B cell (primary cell): ENCODE measurements at regions not wholly inside any gene's neighbourhood (a gene's known extent, or its start where the extent isn't known, plus 50 kb on each side); places are given as distances from the start of the nearest gene placed in this dataset.

Experiments used
- ATAC-seq: fragments of 200-7000 bp; cut with Tn5 transposase; one replicate; pipeline ENCODE4 v1.10.0; 2021; ENCODE audit warnings: low read depth, mild to moderate bottlenecking, moderate number of reproducible peaks, moderate library complexity
- CTCF ChIA-PET: fragments of 350-600 bp; sonication (Branson Sonifier 250); formaldehyde crosslinking; loops from one replicate; lab custom pipeline; 2021; ENCODE audit warnings: antibody characterized with exemption, inconsistent platforms; lab: Charles Lee
- POLR2A ChIA-PET: fragments of 350-600 bp; sonication (Branson Sonifier 250); formaldehyde crosslinking; loops from one replicate; lab custom pipeline; 2021; ENCODE audit warnings: antibody characterized with exemption; lab: Charles Lee
- DNase-seq: peaks from one replicate; pipeline ENCODE4 v3.0.0; 2013
- H2AFZ ChIP-seq: 2 replicates; pipeline ENCODE4 v1.6.1; 2012; ENCODE audit warnings: mild to moderate bottlenecking, low read depth, low read length; ENCODE audit not compliant: insufficient read depth, poor library complexity, severe bottlenecking
- H3K27ac ChIP-seq, 2 donors: 1 replicate in 1 of 2; 2 replicates in 1 of 2; pipeline ENCODE4 v1.5.1; 2012 to 2013; ENCODE audit warnings: low read length in 2 of 2, mild to moderate bottlenecking in 2 of 2, moderate library complexity in 1 of 2
- H3K27me3 ChIP-seq, 4 experiments: fragments of 200-600 bp in 1 of 4; sonication (generic) in 1 of 4; replicated peaks in 1 of 4; 1 replicate in 2 of 4; 2 replicates in 2 of 4; pipeline versions ENCODE4 v1.6.1 to v1.7.0; 2013 to 2016; ENCODE audit warnings: low read length in 3 of 4, mild to moderate bottlenecking in 2 of 4, mixed read lengths in 1 of 4, moderate library complexity in 1 of 4; ENCODE audit not compliant: insufficient read depth in 4 of 4, control insufficient read depth in 3 of 4; ENCODE audit errors: control extremely low read depth in 1 of 4
- H3K36me3 ChIP-seq, 2 experiments: replicated peaks in 1 of 2; 1 replicate in 1 of 2; 2 replicates in 1 of 2; pipeline versions ENCODE4 v1.6.1 to v1.7.1; 2013; ENCODE audit warnings: low read length in 1 of 2; ENCODE audit not compliant: insufficient read depth in 2 of 2, control insufficient read depth in 1 of 2; ENCODE audit errors: control extremely low read depth in 1 of 2, extremely low read depth in 1 of 2
- H3K4me1 ChIP-seq, 2 donors: fragments of 200-600 bp in 1 of 2; sonication (generic) in 1 of 2; 1 replicate in 1 of 2; 2 replicates in 1 of 2; pipeline versions ENCODE4 v1.5.1 to v1.6.1; 2013 to 2017; ENCODE audit warnings: low read length in 2 of 2; ENCODE audit not compliant: control insufficient read depth in 2 of 2, insufficient read depth in 2 of 2
- H3K4me2 ChIP-seq: replicated peaks from 2 replicates; pipeline ENCODE3; 2012; ENCODE audit warnings: mild to moderate bottlenecking, low read depth, low read length; ENCODE audit not compliant: poor library complexity, severe bottlenecking
- H3K4me3 ChIP-seq, 5 experiments: fragments of 200-600 bp in 1 of 5; sonication (generic) in 1 of 5; 1 replicate in 3 of 5; 2 replicates in 2 of 5; pipeline versions ENCODE4 v1.5.1 to v1.7.0; 2011 to 2016; ENCODE audit warnings: low read length in 4 of 5, mild to moderate bottlenecking in 4 of 5, low read depth in 2 of 5, control low read depth in 1 of 5, moderate library complexity in 1 of 5; ENCODE audit not compliant: insufficient read depth in 1 of 5; ENCODE audit errors: control extremely low read depth in 1 of 5, extremely low read depth in 1 of 5
- H3K79me2 ChIP-seq: fragments of 200-600 bp; sonication (generic); one replicate; pipeline ENCODE4 v1.6.0; 2016; ENCODE audit warnings: low read length; ENCODE audit not compliant: control insufficient read depth, insufficient read depth
- H3K9ac ChIP-seq: fragments of 200-600 bp; sonication (generic); 2 replicates; pipeline ENCODE4 v1.6.1; 2017; ENCODE audit warnings: mild to moderate bottlenecking, low read length, moderate library complexity
- H3K9me3 ChIP-seq, 3 donors: one replicate each; pipeline versions ENCODE4 v1.6.1 to v1.7.1; 2013; ENCODE audit warnings: low read length in 2 of 3; ENCODE audit not compliant: control insufficient read depth in 2 of 3, insufficient read depth in 1 of 3; ENCODE audit errors: control extremely low read depth in 1 of 3
- H4K20me1 ChIP-seq: 2 replicates; pipeline ENCODE4 v1.6.0; 2012; ENCODE audit warnings: mild to moderate bottlenecking, low read length; ENCODE audit not compliant: insufficient read depth, control insufficient read depth, poor library complexity, severe bottlenecking
- H3K27ac Mint-ChIP-seq: one replicate; pipeline ENCODE4 v1.8.0; 2021; ENCODE audit warnings: mixed read lengths
- H3K27me3 Mint-ChIP-seq: one replicate; pipeline ENCODE4 v1.8.0; 2021; ENCODE audit warnings: mixed read lengths
- H3K4me1 Mint-ChIP-seq: one replicate; pipeline ENCODE4 v1.8.0; 2021; ENCODE audit warnings: mixed read lengths
- H3K4me3 Mint-ChIP-seq: one replicate; pipeline ENCODE4 v1.8.0; 2021; ENCODE audit warnings: mixed read lengths
- H3K9me3 Mint-ChIP-seq: one replicate; pipeline ENCODE4 v1.8.0; 2022; ENCODE audit warnings: mixed read lengths; ENCODE audit not compliant: insufficient read depth
- CTCF ChIP-seq: fragments of 200-600 bp; IDR thresholded peaks from one replicate; pipeline ENCODE4 v1.8.0; 2022; ENCODE audit warnings: antibody characterized with exemption, mild to moderate bottlenecking
- EZH2 ChIP-seq: IDR thresholded peaks from 2 replicates; pipeline ENCODE4 v1.6.1; 2012; ENCODE audit warnings: borderline replicate concordance, low read depth, mild to moderate bottlenecking, moderate library complexity, low read length; ENCODE audit not compliant: insufficient read depth, poor library complexity, severe bottlenecking
- WGBS: methylation state at CpG from one replicate; pipeline ENCODE4 v1.1.5; 2013; ENCODE audit warnings: missing lambda C conversion rate; ENCODE audit not compliant: insufficient coverage; 5-methylcytosine and 5-hydroxymethylcytosine counted together
- intact Hi-C: fragments of 100-400 bp; cut with micrococcal nuclease; formaldehyde crosslinking; loops from one replicate; pipeline ENCODE4 v1.10.0; 2022

DNA sequence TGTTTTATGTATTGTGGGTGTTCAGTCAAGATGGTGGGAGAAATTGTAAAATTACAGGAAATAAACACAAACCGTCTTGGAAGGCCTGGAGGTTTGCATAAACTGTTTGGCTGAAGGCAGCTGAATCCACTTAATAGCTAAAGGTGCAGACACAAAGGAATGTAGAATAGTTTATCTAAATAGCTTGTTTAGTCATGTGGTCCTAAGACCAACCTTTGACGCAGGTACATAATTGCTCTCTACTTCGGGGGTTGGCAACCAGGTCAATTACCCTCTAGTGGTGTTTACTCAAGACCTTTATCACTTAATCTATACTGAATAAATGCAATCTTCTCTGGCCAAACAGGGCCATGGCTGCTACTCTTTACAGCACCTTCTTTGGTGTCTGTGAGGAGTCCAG lies 502.8 kb downstream of the IGSF11 start:
- 80% methylated on average over 1 of the region's 3 CpGs for WGBS
- CTCF ChIA-PET: no interaction called here
- POLR2A ChIA-PET: no interaction called here

GRCh38 chr3:118533676-118534075 lies 501.0 kb downstream of the IGSF11 start:
- Histone ChIP-seq H3K27ac (no peak overlapping the region), H3K27me3 (no peaks in the 10 kb centered on the region), H3K4me3 (no peak overlapping the region), H3K4me1 (no peaks in the 10 kb centered on the region), H3K9ac (no peak overlapping the region), H3K79me2 (no peaks in the 10 kb centered on the region), H2AFZ (no peak overlapping the region), H3K9me3 (no peaks in the 10 kb centered on the region), H3K36me3 (no peaks in the 10 kb centered on the region), H4K20me1 (no peaks in the 10 kb centered on the region), H3K4me2 (no peak overlapping the region)
- H3K9me3 Mint-ChIP-seq: peaks cover 3% of the 10 kb centered on the region
- ATAC-seq: no peak
- H3K4me3 Mint-ChIP-seq: no peak overlapping the region
- H3K27me3 Mint-ChIP-seq: no peaks in the 10 kb centered on the region
- POLR2A ChIA-PET: no interaction called here
- no peak overlapping the region for H3K27ac Mint-ChIP-seq
- no CpG with 5 or more reads among the region's 1 CpG for WGBS
- CTCF ChIA-PET: no interaction called here
- no peaks in the 10 kb centered on the region for H3K4me1 Mint-ChIP-seq
- no peak for TF ChIP-seq CTCF
- no peak for TF ChIP-seq EZH2
- intact Hi-C loops: no loop called here
- DNase-seq: no peak

More for the DNA sequence above, 502.8 kb downstream of the IGSF11 start:
- no peak for ATAC-seq
- no peaks in the 10 kb centered on the region for H3K79me2 ChIP-seq
- H3K4me2 ChIP-seq: no peak overlapping the region
- no peak for DNase-seq
- Mint-ChIP-seq H3K27me3 (no peaks in the 10 kb centered on the region), H3K4me3 (no peak overlapping the region), H3K9me3 (no peaks in the 10 kb centered on the region), H3K4me1 (no peaks in the 10 kb centered on the region), H3K27ac (no peak overlapping the region)
- no peak overlapping the region for H3K27ac ChIP-seq
- no peaks in the 10 kb centered on the region for H3K27me3 ChIP-seq
- no peaks in the 10 kb centered on the region for H3K9me3 ChIP-seq
- intact Hi-C loops: no loop called here
- no peak overlapping the region for H3K4me3 ChIP-seq
- no peaks in the 10 kb centered on the region for H4K20me1 ChIP-seq
- no peak overlapping the region for H2AFZ ChIP-seq
- no peak for TF ChIP-seq CTCF
- TF ChIP-seq EZH2: no peak
- H3K4me1 ChIP-seq: no peaks in the 10 kb centered on the region
- H3K36me3 ChIP-seq: no peaks in the 10 kb centered on the region
- no peak overlapping the region for H3K9ac ChIP-seq
